ENCODE measurements at regions not wholly inside any gene's neighbourhood (a gene's known extent, or its start where the extent isn't known, plus 50 kb on each side); places are given as distances from the start of the nearest gene placed in this dataset.

- peak; percentile 46; the same call in 1 of the 2 replicates for TF ChIP-seq MGA (IDR thresholded peaks at IDR 0.05)
- TF ChIP-seq HIVEP1 (CRISPR knock-in tag; IDR thresholded peaks at IDR 0.05): no peak
- no peak for TF ChIP-seq RFX5 (IDR thresholded peaks at IDR 0.05; ENCODE audit: low read depth, low read length)
- TF ChIP-seq USF1 (CRISPR knock-in tag; IDR thresholded peaks at IDR 0.05): no peak
- TF ChIP-seq FOXJ2 (tag; IDR thresholded peaks at IDR 0.05): no peak
Measured at GRCh38 chr5:173771121-173771724, 116.9 kb upstream of the CPEB4 start (continued).

Measured in K562 (cell line).